ENCODE measurements at regions not wholly inside any gene's neighbourhood (a gene's known extent, or its start where the extent isn't known, plus 50 kb on each side); places are given as distances from the start of the nearest gene placed in this dataset.

GRCh38 chr5:167525004-167525403 is 766.4 kb upstream of the WWC1 start:
- no peak overlapping the region for H3K27ac ChIP-seq
- H3K4me3 ChIP-seq, result no peak overlapping the region
- TF ChIP-seq, protein P1, sequence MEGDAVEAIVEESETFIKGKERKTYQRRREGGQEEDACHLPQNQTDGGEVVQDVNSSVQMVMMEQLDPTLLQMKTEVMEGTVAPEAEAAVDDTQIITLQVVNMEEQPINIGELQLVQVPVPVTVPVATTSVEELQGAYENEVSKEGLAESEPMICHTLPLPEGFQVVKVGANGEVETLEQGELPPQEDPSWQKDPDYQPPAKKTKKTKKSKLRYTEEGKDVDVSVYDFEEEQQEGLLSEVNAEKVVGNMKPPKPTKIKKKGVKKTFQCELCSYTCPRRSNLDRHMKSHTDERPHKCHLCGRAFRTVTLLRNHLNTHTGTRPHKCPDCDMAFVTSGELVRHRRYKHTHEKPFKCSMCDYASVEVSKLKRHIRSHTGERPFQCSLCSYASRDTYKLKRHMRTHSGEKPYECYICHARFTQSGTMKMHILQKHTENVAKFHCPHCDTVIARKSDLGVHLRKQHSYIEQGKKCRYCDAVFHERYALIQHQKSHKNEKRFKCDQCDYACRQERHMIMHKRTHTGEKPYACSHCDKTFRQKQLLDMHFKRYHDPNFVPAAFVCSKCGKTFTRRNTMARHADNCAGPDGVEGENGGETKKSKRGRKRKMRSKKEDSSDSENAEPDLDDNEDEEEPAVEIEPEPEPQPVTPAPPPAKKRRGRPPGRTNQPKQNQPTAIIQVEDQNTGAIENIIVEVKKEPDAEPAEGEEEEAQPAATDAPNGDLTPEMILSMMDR (IDR thresholded peaks at IDR 0.05), result no peak
- DNase-seq (ENCODE audit: low spot score), result no peak

- TF ChIP-seq, protein P1 (IDR thresholded peaks at IDR 0.05), result no peak
- Histone ChIP-seq H3K27ac (no peak overlapping the region), H3K4me3 (no peak overlapping the region)
- DNase-seq (ENCODE audit: low spot score), result no peak
Measured at GRCh38 chr5:167528651-167529050, 762.8 kb upstream of the WWC1 start.

- no peak overlapping the region for H3K27ac ChIP-seq
- no peak for DNase-seq (ENCODE audit: low spot score)
- H3K4me3 ChIP-seq, result no peak overlapping the region
Measured at GRCh38 chr5:167530548-167530947, 760.9 kb upstream of the WWC1 start.

GRCh38 chr5:167533814-167534795 is 757.3 kb upstream of the WWC1 start:
- no peak for DNase-seq (ENCODE audit: low spot score)
- Histone ChIP-seq H3K4me3 (no peak overlapping the region), H3K27ac (no peak overlapping the region)
- TF ChIP-seq, protein P1 (IDR thresholded peaks at IDR 0.05), result no peak

More at GRCh38 chr5:167530548-167530947, 760.9 kb upstream of the WWC1 start:
- TF ChIP-seq, protein P1 (IDR thresholded peaks at IDR 0.05), result no peak

- DNase-seq (ENCODE audit: low spot score), result no peak
- TF ChIP-seq, protein P1 (IDR thresholded peaks at IDR 0.05), result no peak
- H3K4me3 ChIP-seq, result no peak overlapping the region
- no peak overlapping the region for H3K27ac ChIP-seq
Measured at GRCh38 chr5:167539747-167540146, 751.7 kb upstream of the WWC1 start.

- Histone ChIP-seq H3K4me3 (no peak overlapping the region), H3K27ac (no peak overlapping the region)
- no peak for DNase-seq (ENCODE audit: low spot score)
- TF ChIP-seq, protein P1 (IDR thresholded peaks at IDR 0.05), result no peak
Measured at GRCh38 chr5:167546270-167546669, 745.2 kb upstream of the WWC1 start.

DNA sequence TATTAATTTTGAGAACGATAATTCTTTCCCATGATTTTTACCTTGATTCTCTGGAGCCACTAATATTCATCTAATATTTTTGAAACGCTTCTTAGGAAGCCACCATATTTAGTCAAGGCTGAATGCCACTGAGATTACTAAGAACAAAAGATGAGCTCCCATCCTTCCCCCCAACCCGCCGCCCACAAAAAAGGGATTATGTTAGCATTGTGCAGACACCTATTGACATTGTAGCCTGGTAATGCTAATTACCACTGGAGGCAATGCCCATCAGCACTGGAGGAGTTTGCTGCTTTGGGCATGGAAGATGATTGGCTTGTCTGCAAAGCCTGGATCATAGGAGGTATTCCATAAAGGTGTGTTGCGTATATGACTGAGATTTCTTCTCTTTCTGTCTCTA is 739.1 kb upstream of the WWC1 start:
- H3K27ac ChIP-seq, result no peak overlapping the region
- DNase-seq (ENCODE audit: low spot score), result no peak
- no peak overlapping the region for H3K4me3 ChIP-seq
- TF ChIP-seq, protein P1 (IDR thresholded peaks at IDR 0.05), result no peak
